Smooth muscle cell (in vitro differentiated cells): ENCODE measurements at regions not wholly inside any gene's neighbourhood (a gene's known extent, or its start where the extent isn't known, plus 50 kb on each side); places are given as distances from the start of the nearest gene placed in this dataset.

Experiments used
- DNase-seq: peaks from one replicate; lab custom pipeline; 2025; ENCODE audit not compliant: unreplicated experiment; lab: John Stamatoyannopoulos, UW
- H2AFZ ChIP-seq: fragments of 200-600 bp; sonication (generic); 2 replicates; pipeline ENCODE4 v1.6.0; 2016; ENCODE audit warnings: antibody characterized with exemption, low read depth, mild to moderate bottlenecking
- H3F3A ChIP-seq: fragments of 200-600 bp; sonication (generic); 2 replicates; pipeline ENCODE4 v1.6.0; 2017; ENCODE audit warnings: antibody characterized with exemption, low read depth
- H3K27ac ChIP-seq: fragments of 200-600 bp; sonication (generic); 2 replicates; pipeline ENCODE4 v1.5.1; 2016; ENCODE audit warnings: low read depth, mild to moderate bottlenecking
- H3K27me3 ChIP-seq: fragments of 200-600 bp; sonication (generic); 2 replicates; pipeline ENCODE4 v1.6.1; 2016; ENCODE audit warnings: low read depth, mild to moderate bottlenecking
- H3K36me3 ChIP-seq: fragments of 200-600 bp; sonication (generic); 2 replicates; pipeline ENCODE4 v1.5.1; 2016; ENCODE audit warnings: low read depth
- H3K4me1 ChIP-seq: fragments of 200-600 bp; sonication (generic); 2 replicates; pipeline ENCODE4 v1.5.1; 2016; ENCODE audit warnings: low read depth
- H3K4me2 ChIP-seq: fragments of 200-600 bp; sonication (generic); 2 replicates; pipeline ENCODE4 v1.6.0; 2016; ENCODE audit warnings: mild to moderate bottlenecking
- H3K4me3 ChIP-seq: fragments of 200-600 bp; sonication (generic); 2 replicates; pipeline ENCODE4 v1.5.1; 2016; ENCODE audit warnings: mild to moderate bottlenecking
- H3K79me2 ChIP-seq: fragments of 200-600 bp; sonication (generic); 2 replicates; pipeline ENCODE4 v1.6.0; 2016; ENCODE audit warnings: low read depth, mild to moderate bottlenecking
- H3K9ac ChIP-seq: fragments of 200-600 bp; sonication (generic); 2 replicates; pipeline ENCODE4 v1.6.0; 2016; ENCODE audit warnings: low read depth
- H3K9me3 ChIP-seq: fragments of 200-600 bp; sonication (generic); replicated peaks from 2 replicates; pipeline ENCODE4 v1.5.1; 2016; ENCODE audit warnings: low read depth
- H4K20me1 ChIP-seq: fragments of 200-600 bp; sonication (generic); 2 replicates; pipeline ENCODE4 v1.6.0; 2016; ENCODE audit warnings: low read depth
- CTCF ChIP-seq: fragments of 200-600 bp; sonication (generic); IDR thresholded peaks from 2 replicates; pipeline ENCODE4 v1.5.1; 2017; ENCODE audit warnings: borderline replicate concordance, mild to moderate bottlenecking, antibody characterized with exemption; ENCODE audit not compliant: insufficient read depth, poor library complexity, severe bottlenecking
- WGBS: methylation state at CpG from one replicate; pipeline ENCODE4 v1.1.7; 2016; ENCODE audit warnings: low lambda C conversion rate; 5-methylcytosine and 5-hydroxymethylcytosine counted together

- no peaks in the 10 kb centered on the region for H3K27me3 ChIP-seq
- DNase-seq = no peak
- H3K79me2 ChIP-seq = no peaks in the 10 kb centered on the region
- 80% methylated on average over 5 of the region's 5 CpGs for WGBS
- H3K4me1 ChIP-seq = no peaks in the 10 kb centered on the region
- no peak overlapping the region for H3K27ac ChIP-seq
- no peak overlapping the region for H3K9ac ChIP-seq
- no peaks in the 10 kb centered on the region for H3K9me3 ChIP-seq
- no peak overlapping the region for H3K4me2 ChIP-seq
- H3F3A ChIP-seq = no peaks in the 10 kb centered on the region
- no peaks in the 10 kb centered on the region for H4K20me1 ChIP-seq
- no peak overlapping the region for H2AFZ ChIP-seq
- no peaks in the 10 kb centered on the region for H3K36me3 ChIP-seq
- H3K4me3 ChIP-seq = no peak overlapping the region
- no peak for TF ChIP-seq CTCF
These were observed 151.1 kb upstream of the UBE2E3 start for GRCh38 chr2:180829261-180829660.

GRCh38 chr2:180828756-180829155, 151.6 kb upstream of the UBE2E3 start:
- H3K9me3 ChIP-seq = no peaks in the 10 kb centered on the region
- H3K27me3 ChIP-seq = no peaks in the 10 kb centered on the region
- H3F3A ChIP-seq = no peaks in the 10 kb centered on the region
- H3K27ac ChIP-seq = no peak overlapping the region
- H3K4me2 ChIP-seq = no peak overlapping the region
- H3K36me3 ChIP-seq = no peaks in the 10 kb centered on the region
- no peaks in the 10 kb centered on the region for H3K4me1 ChIP-seq
- H3K9ac ChIP-seq = no peak overlapping the region
- no peak for TF ChIP-seq CTCF
- no peak for DNase-seq
- H4K20me1 ChIP-seq = no peaks in the 10 kb centered on the region
- H3K4me3 ChIP-seq = no peak overlapping the region
- WGBS = 92% methylated on average over 2 of the region's 2 CpGs
- H3K79me2 ChIP-seq = no peaks in the 10 kb centered on the region
- H2AFZ ChIP-seq = no peak overlapping the region

GRCh38 chr2:180823546-180824141, 156.8 kb upstream of the UBE2E3 start:
- Histone ChIP-seq H3K36me3 (no peaks in the 10 kb centered on the region), H2AFZ (peak overlapping the region; percentile 20)
- DNase-seq = no peak

More at GRCh38 chr2:180823546-180824141, 156.8 kb upstream of the UBE2E3 start:
- H3K4me3 ChIP-seq = no peak overlapping the region
- 86% methylated on average over 5 of the region's 5 CpGs for WGBS
- no peaks in the 10 kb centered on the region for H3K4me1 ChIP-seq
- H3K4me2 ChIP-seq = peak overlapping the region; percentile 1
- no peak overlapping the region for H3K27ac ChIP-seq
- no peaks in the 10 kb centered on the region for H3F3A ChIP-seq
- no peak for TF ChIP-seq CTCF
- no peak overlapping the region for H3K9ac ChIP-seq
- H3K9me3 ChIP-seq = no peaks in the 10 kb centered on the region
- H3K27me3 ChIP-seq = no peaks in the 10 kb centered on the region
- no peaks in the 10 kb centered on the region for H3K79me2 ChIP-seq
- no peaks in the 10 kb centered on the region for H4K20me1 ChIP-seq
